ENCODE measurements at regions not wholly inside any gene's neighbourhood (a gene's known extent, or its start where the extent isn't known, plus 50 kb on each side); places are given as distances from the start of the nearest gene placed in this dataset.
"Not testable (repeated sequence)": the region's sequence is repeated elsewhere in the genome, so short reads cannot be mapped to it uniquely, and the experiment has no call there.

GRCh38 chr12:25357595-25357994 lies 106.9 kb upstream of the KRAS start:
- H3K4me1 Mint-ChIP-seq (ENCODE audit: low read depth) = no peaks in the 10 kb centered on the region
- H3K4me3 Mint-ChIP-seq = no peak overlapping the region
- H3K36me3 Mint-ChIP-seq (ENCODE audit: low read depth) = no peaks in the 10 kb centered on the region
- CTCF ChIA-PET = no interaction called here
- intact Hi-C loops (cut with micrococcal nuclease) = no loop called here
- no peaks in the 10 kb centered on the region for H3K27me3 Mint-ChIP-seq (ENCODE audit: low read depth)
- no peaks in the 10 kb centered on the region for H3K9me3 Mint-ChIP-seq
- no peak for DNase-seq
- H3K27ac Mint-ChIP-seq = no peak overlapping the region

- H3K27me3 Mint-ChIP-seq (ENCODE audit: low read depth); H3K36me3 Mint-ChIP-seq (ENCODE audit: low read depth); H3K27ac Mint-ChIP-seq; H3K4me3 Mint-ChIP-seq; intact Hi-C loops (cut with micrococcal nuclease); H3K4me1 Mint-ChIP-seq (ENCODE audit: low read depth); DNase-seq; H3K9me3 Mint-ChIP-seq; CTCF ChIA-PET: not testable (repeated sequence)
Observed at GRCh38 chr12:25352942-25353341, 102.2 kb upstream of the KRAS start.

DNA sequence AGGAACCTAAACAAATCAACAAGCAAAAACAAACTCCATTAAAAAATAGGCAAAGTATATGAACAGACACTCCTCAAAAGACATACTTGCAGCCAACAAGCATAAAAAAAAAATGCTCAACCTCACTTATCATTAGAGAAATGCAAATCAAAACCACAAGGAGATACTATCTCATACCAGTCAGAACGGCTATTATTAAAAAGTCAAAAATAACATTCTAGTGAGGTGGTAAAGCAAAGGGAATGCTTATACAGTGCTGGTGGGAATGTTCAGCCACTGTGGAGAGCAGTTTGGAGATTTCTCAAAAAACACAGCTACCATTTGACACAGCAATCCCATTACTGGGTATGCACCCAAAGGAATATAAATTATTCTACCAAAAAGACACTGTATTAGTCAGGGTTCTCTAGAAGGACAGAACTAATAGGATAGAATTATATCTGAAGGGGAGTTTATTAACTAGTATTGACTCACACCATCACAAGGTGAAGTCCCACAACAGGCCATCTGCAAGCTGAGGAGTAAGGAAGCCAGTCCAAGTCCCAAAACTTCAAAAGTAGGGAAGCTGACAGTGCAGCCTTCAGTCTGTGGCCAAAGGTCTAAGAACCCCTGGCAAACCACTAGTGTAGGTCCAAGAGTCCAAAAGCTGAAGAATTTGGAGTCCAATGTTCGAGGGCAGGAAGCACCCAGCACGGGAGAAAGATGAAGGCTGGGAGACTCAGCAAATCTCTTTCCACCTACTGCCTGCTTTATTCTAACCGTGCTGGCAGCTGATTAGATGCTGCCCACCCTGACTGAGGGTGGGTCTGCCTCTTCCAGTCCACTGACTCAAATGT lies 101.6 kb upstream of the KRAS start:
- H3K4me3 Mint-ChIP-seq = no peak overlapping the region
- no peaks in the 10 kb centered on the region for H3K27me3 Mint-ChIP-seq (ENCODE audit: low read depth)
- H3K4me1 Mint-ChIP-seq (ENCODE audit: low read depth) = peaks cover 6% of the 10 kb centered on the region
- H3K27ac Mint-ChIP-seq = no peak overlapping the region
- H3K36me3 Mint-ChIP-seq (ENCODE audit: low read depth) = no peaks in the 10 kb centered on the region
- CTCF ChIA-PET = no interaction called here
- H3K9me3 Mint-ChIP-seq = no peaks in the 10 kb centered on the region
- intact Hi-C loops (cut with micrococcal nuclease) = no loop called here
- no peak for DNase-seq

DNA sequence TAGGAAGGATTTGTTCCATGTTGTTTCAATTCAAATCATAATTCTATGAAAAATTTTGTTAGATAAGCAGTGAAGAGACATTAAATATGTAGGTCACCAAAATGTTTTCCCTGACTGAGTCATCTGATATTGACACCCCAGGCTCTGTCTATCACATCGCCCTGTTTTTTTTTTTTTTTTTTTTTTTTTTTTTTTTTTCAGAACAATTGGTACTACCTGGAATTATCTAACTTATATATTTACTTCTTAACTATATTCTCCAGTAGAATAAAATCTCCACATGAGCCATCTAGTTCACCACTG lies 97.8 kb upstream of the KRAS start:
- Mint-ChIP-seq H3K9me3 (no peaks in the 10 kb centered on the region), H3K27ac (no peak overlapping the region), H3K4me3 (no peak overlapping the region), H3K4me1 (ENCODE audit: low read depth) (peaks cover 6% of the 10 kb centered on the region), H3K27me3 (ENCODE audit: low read depth) (no peaks in the 10 kb centered on the region), H3K36me3 (ENCODE audit: low read depth) (no peaks in the 10 kb centered on the region)
- no peak for DNase-seq
- CTCF ChIA-PET = no interaction called here
- intact Hi-C loops (cut with micrococcal nuclease) = no loop called here

GRCh38 chr12:25347716-25348592 lies 97.2 kb upstream of the KRAS start:
- intact Hi-C loops (cut with micrococcal nuclease) = no loop called here
- CTCF ChIA-PET = interaction anchor here (1.1 kb wide), 1 partner anchor 106 kb away, joined by 3 read pairs; no protein-coding TSS in a partner anchor
- H3K4me3 Mint-ChIP-seq = no peak overlapping the region
- no peaks in the 10 kb centered on the region for H3K9me3 Mint-ChIP-seq
- peaks cover 6% of the 10 kb centered on the region for H3K4me1 Mint-ChIP-seq (ENCODE audit: low read depth)
- DNase-seq = no peak
- H3K36me3 Mint-ChIP-seq (ENCODE audit: low read depth) = no peaks in the 10 kb centered on the region
- H3K27ac Mint-ChIP-seq = no peak overlapping the region
- H3K27me3 Mint-ChIP-seq (ENCODE audit: low read depth) = no peaks in the 10 kb centered on the region

GRCh38 chr12:25341877-25342276 lies 91.1 kb upstream of the KRAS start:
- CTCF ChIA-PET = interaction anchor here (1.0 kb wide), 1 partner anchor 46 kb away, joined by 4 read pairs; no protein-coding TSS in a partner anchor
- DNase-seq; H3K4me1 Mint-ChIP-seq (ENCODE audit: low read depth); H3K27ac Mint-ChIP-seq; H3K9me3 Mint-ChIP-seq; H3K4me3 Mint-ChIP-seq; H3K36me3 Mint-ChIP-seq (ENCODE audit: low read depth); H3K27me3 Mint-ChIP-seq (ENCODE audit: low read depth); intact Hi-C loops (cut with micrococcal nuclease): not testable (repeated sequence)

DNA sequence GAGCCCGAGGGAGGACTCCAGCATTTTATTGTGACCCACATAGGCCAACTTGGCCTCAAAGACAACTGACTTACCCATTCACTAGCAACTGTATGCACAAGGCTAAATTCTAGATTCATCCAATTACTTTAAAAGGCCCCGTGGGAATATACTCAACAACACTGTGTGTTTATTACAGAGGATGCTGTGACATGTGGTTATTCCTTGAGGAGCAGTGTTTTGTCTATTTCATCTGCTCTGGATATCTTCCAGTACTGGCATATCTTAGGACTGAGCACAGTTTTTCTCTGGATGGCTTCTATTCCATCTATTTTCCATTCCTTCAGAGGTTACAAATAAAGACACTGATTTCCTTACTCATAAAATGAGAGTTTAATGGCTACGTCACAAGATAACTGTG lies 87.2 kb upstream of the KRAS start:
- H3K27ac Mint-ChIP-seq = no peak overlapping the region
- peaks cover 6% of the 10 kb centered on the region for H3K9me3 Mint-ChIP-seq
- CTCF ChIA-PET = no interaction called here
- H3K36me3 Mint-ChIP-seq (ENCODE audit: low read depth) = no peaks in the 10 kb centered on the region
- H3K4me1 Mint-ChIP-seq (ENCODE audit: low read depth) = peaks cover 12% of the 10 kb centered on the region
- intact Hi-C loops (cut with micrococcal nuclease) = no loop called here
- no peaks in the 10 kb centered on the region for H3K27me3 Mint-ChIP-seq (ENCODE audit: low read depth)
- DNase-seq = no peak
- no peak overlapping the region for H3K4me3 Mint-ChIP-seq

DNA sequence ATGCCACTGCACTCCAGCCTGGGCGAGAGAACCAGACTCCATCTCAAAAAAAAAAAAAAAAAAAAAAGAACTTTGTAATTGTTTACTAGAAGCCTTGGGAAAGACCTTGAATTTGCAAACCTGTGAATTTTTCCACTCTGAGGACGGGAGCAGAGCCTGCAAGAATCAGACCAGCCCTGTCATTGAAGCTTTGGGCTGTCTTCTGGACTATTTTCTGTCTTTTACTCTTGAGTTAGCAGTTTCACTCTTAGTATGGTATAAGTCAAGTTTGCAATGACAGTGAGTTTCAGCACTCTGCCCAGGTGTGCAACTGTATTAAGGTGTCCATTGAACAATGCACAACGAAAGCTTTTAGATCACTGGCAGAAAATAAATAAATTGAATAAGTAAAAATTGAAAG lies 81.4 kb upstream of the KRAS start:
- Mint-ChIP-seq H3K36me3 (ENCODE audit: low read depth) (no peaks in the 10 kb centered on the region), H3K4me3 (no peak overlapping the region), H3K27me3 (ENCODE audit: low read depth) (no peaks in the 10 kb centered on the region), H3K27ac (no peak overlapping the region), H3K4me1 (ENCODE audit: low read depth) (peaks cover 32% of the 10 kb centered on the region), H3K9me3 (no peaks in the 10 kb centered on the region)
- peak; percentile 39 for DNase-seq
- CTCF ChIA-PET = interaction anchor here (0.6 to 1.2 kb wide), 2 partner anchors 8 to 145 kb away, joined by 5 to 7 read pairs; no protein-coding TSS in a partner anchor
- intact Hi-C loops (cut with micrococcal nuclease) = no loop called here

DNA sequence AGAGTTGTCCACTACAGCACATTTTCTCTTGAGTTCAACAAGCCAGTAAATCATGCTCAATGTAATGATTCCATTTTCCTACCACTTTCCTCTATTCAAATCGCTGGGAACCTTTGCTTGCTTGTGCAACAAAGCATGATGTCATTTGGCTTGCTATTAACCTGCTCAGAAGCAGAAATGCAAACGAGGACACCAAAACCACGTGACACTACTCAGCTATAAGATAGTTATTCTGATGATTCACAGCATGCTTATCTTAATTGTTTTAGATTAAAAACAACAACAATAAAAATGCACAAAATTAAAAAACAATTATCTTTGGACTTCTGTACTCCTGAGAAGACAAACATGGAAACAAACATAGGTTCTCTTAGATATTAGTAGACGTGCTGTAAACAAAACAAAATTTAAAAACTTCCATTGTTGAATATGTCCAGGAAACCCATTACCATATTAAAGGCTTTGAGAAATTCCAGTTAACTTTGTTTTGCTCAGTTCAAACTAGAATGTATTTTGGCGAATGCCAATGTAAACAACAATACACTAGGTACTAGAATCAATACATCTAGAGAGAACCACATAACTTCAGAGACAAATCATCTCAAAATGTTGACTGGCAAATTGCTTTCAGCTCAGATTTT lies 77.5 kb upstream of the KRAS start:
- CTCF ChIA-PET = interaction anchor here (0.6 to 2.7 kb wide), 4 partner anchors 8 to 107 kb away, joined by 3 to 9 read pairs (median 4); no protein-coding TSS in a partner anchor
- peaks cover 32% of the 10 kb centered on the region for H3K4me1 Mint-ChIP-seq (ENCODE audit: low read depth)
- H3K9me3 Mint-ChIP-seq = no peaks in the 10 kb centered on the region
- no peaks in the 10 kb centered on the region for H3K27me3 Mint-ChIP-seq (ENCODE audit: low read depth)
- H3K27ac Mint-ChIP-seq = no peak overlapping the region
- intact Hi-C loops (cut with micrococcal nuclease) = no loop called here
- peak; percentile 20 for DNase-seq
- no peak overlapping the region for H3K4me3 Mint-ChIP-seq
- no peaks in the 10 kb centered on the region for H3K36me3 Mint-ChIP-seq (ENCODE audit: low read depth)

DNA sequence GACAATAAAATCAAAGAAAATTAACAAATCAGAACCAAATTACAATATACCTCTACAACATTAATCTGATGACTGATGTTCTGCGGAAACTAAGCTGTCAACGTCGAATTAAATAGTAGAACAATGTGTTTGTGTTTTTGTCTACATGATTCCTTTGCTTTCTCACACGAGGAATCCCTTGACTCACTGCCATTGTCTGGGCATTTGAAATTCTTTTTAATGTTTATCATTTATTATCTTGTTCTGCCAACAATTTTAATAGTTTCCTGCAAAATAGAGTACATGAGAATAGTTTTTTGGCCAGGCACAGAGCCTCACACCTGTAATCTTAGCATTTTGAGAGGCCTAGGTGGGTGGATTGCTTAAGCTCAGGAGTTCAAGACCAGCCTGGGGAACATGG lies 76.6 kb upstream of the KRAS start:
- Mint-ChIP-seq H3K36me3 (ENCODE audit: low read depth) (no peaks in the 10 kb centered on the region), H3K4me1 (ENCODE audit: low read depth) (peaks cover 33% of the 10 kb centered on the region), H3K9me3 (no peaks in the 10 kb centered on the region), H3K27me3 (ENCODE audit: low read depth) (no peaks in the 10 kb centered on the region), H3K27ac (no peak overlapping the region), H3K4me3 (no peak overlapping the region)
- intact Hi-C loops (cut with micrococcal nuclease) = no loop called here
- no peak for DNase-seq
- CTCF ChIA-PET = no interaction called here

DNA sequence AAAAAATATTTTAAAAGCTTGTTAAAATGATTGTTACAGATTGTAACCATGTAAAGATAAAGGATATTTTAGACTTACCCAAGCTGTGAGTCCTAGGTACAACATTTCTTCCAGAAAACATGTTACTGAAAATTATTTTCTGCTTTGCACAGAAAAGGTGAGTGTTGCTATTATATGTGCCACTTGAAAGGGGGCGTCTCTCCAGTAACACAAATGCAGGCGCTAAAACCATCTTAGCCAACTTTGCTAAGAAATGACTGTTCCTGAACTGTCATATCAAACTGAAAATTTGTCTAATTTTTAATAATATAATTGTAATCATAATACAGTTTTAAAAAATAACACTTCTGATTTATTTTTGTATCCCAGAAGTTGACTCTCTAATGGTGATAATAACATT lies 75.6 kb upstream of the KRAS start:
- intact Hi-C loops (cut with micrococcal nuclease) = no loop called here
- CTCF ChIA-PET = interaction anchor here (0.6 kb wide), 1 partner anchor 661 kb away, joined by 5 read pairs; no protein-coding TSS in a partner anchor
- Mint-ChIP-seq H3K4me3 (no peak overlapping the region), H3K27ac (no peak overlapping the region), H3K36me3 (ENCODE audit: low read depth) (no peaks in the 10 kb centered on the region), H3K27me3 (ENCODE audit: low read depth) (no peaks in the 10 kb centered on the region), H3K9me3 (no peaks in the 10 kb centered on the region), H3K4me1 (ENCODE audit: low read depth) (peaks cover 37% of the 10 kb centered on the region)
- DNase-seq = no peak

DNA sequence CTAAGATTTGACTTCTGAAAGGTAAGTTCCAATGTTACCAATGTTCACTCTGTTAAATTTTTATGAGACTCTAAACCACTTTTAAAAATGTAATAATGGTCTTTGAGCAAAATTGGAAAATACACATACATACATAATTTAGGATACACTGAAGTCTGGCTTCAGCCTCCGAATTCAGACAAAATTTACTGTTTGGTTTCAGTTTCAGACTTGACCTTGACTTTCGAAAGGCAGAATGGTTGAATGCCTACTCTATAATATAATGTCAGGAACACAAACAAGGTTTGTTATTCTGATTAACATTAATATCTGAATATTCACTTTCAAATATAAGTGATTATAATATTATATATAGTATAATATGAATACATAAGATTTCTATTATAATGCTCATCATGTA lies 74.1 kb upstream of the KRAS start:
- no peak overlapping the region for H3K4me3 Mint-ChIP-seq
- H3K9me3 Mint-ChIP-seq = no peaks in the 10 kb centered on the region
- H3K4me1 Mint-ChIP-seq (ENCODE audit: low read depth) = peaks cover 48% of the 10 kb centered on the region
- intact Hi-C loops (cut with micrococcal nuclease) = loop anchor here (5.0 kb wide), 2 partner anchors 408 to 1422 kb away; no protein-coding TSS in a partner anchor
- no peaks in the 10 kb centered on the region for H3K27me3 Mint-ChIP-seq (ENCODE audit: low read depth)
- H3K36me3 Mint-ChIP-seq (ENCODE audit: low read depth) = no peaks in the 10 kb centered on the region
- no peak for DNase-seq
- CTCF ChIA-PET = interaction anchor here (0.9 kb wide), 1 partner anchor 1100 kb away, joined by 3 read pairs; no protein-coding TSS in a partner anchor
- H3K27ac Mint-ChIP-seq = no peak overlapping the region
